Brain microvascular endothelial cell (primary cell): ENCODE measurements at regions not wholly inside any gene's neighbourhood (a gene's known extent, or its start where the extent isn't known, plus 50 kb on each side); places are given as distances from the start of the nearest gene placed in this dataset.
"Not testable (repeated sequence)": the region's sequence is repeated elsewhere in the genome, so short reads cannot be mapped to it uniquely, and the experiment has no call there.

Source experiments
- DNase-seq: peaks from one replicate; pipeline ENCODE4 v3.0.0-alpha.2; 2020
- H3K27ac ChIP-seq: fragments of 250-450 bp; sonication (Bioruptor Pico); 2 replicates; pipeline ENCODE4 v1.5.1; 2020; ENCODE audit warnings: mild to moderate bottlenecking, moderate library complexity
- H3K27me3 ChIP-seq: fragments of 250-450 bp; sonication (Bioruptor Pico); replicated peaks from 2 replicates; pipeline ENCODE4 v1.5.1; 2020; ENCODE audit warnings: mild to moderate bottlenecking
- H3K36me3 ChIP-seq: fragments of 250-450 bp; sonication (Bioruptor Pico); replicated peaks from 2 replicates; pipeline ENCODE4 v1.5.1; 2020; ENCODE audit warnings: mild to moderate bottlenecking
- H3K4me3 ChIP-seq: 2 replicates; pipeline ENCODE4 v1.5.1; 2011; ENCODE audit warnings: low read depth, mild to moderate bottlenecking, control low read depth, low read length, moderate library complexity
- in situ Hi-C: cut with HindIII; loops from 2 replicates; pipeline ENCODE4 v1.10.0; 2017; ENCODE audit warnings: low sequenced_read_pairs, low pct_ligation_motif_present
- TF ChIP-seq, protein P1 (sequence below): IDR thresholded peaks from 2 replicates; pipeline ENCODE4 v1.5.1; 2011; ENCODE audit warnings: low read depth, mild to moderate bottlenecking, moderate library complexity, low read length, control low read depth, inconsistent platforms; ENCODE audit errors: missing control alignments

DNA sequence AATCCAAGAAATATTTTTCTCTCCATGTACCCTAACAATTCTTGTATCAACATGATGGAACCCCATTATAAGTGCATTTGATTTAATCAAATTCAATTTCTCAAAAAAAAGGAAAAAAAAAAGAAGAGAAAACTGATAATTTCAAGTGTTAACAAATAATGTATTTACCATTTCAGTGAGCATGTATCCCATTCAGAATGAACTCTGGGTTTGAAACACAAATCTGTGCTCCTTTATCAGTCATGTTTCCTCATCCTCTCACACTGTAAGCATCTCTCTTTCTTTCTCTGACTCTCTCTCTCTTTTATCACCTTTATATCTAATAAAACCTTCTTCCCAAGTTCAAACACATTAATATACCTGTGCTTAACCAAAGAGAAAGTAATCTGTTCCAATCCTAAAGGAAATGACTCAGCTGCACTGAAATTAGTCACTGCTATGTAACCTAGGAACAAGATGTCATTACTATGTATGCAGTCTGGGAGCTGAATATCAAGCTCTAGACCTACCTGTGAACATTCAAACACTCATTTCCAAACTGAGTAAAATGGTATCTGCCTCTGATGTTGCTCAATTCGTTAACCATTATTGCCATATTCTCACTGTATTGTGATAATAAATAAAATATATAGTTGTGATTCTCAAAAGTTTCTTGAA lies 135.0 kb upstream of the LRIG3 start:
- TF ChIP-seq, protein P1, sequence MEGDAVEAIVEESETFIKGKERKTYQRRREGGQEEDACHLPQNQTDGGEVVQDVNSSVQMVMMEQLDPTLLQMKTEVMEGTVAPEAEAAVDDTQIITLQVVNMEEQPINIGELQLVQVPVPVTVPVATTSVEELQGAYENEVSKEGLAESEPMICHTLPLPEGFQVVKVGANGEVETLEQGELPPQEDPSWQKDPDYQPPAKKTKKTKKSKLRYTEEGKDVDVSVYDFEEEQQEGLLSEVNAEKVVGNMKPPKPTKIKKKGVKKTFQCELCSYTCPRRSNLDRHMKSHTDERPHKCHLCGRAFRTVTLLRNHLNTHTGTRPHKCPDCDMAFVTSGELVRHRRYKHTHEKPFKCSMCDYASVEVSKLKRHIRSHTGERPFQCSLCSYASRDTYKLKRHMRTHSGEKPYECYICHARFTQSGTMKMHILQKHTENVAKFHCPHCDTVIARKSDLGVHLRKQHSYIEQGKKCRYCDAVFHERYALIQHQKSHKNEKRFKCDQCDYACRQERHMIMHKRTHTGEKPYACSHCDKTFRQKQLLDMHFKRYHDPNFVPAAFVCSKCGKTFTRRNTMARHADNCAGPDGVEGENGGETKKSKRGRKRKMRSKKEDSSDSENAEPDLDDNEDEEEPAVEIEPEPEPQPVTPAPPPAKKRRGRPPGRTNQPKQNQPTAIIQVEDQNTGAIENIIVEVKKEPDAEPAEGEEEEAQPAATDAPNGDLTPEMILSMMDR, result no peak
- peak overlapping the region; percentile 46 for H3K27ac ChIP-seq
- in situ Hi-C loops, result no loop called here

DNA sequence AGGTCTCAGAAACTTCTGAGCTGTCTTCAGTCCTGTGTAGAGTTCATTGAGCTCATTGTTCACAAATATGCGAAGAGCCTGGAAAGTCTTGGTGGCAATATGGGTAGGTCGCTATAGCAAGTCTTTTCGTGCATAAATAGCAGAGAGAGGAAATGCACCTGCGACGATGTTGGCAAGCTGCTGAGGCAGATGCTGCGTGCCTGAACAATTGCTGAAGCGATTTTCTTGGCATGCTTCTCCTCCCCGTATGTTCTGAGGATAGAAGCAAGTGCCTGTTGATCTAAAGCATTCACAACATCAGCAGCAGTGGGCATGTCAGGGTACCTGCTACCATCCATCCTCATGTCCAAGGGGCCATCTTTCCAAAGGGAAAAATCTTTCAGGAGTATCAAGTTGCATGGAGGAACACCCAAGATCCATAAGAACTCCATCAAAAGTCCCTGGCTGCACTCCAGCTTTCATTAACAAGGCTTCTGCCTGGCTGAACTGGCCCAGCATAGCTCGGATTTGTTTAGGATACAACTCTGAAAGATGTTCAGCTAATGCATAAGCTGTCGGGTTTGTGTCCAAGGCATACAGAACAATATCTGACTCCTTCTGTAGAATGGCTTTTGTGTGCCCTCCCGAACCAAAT lies 133.1 kb upstream of the LRIG3 start:
- DNase-seq, H3K27me3 ChIP-seq, H3K27ac ChIP-seq, H3K4me3 ChIP-seq, H3K36me3 ChIP-seq, in situ Hi-C loops: not testable (repeated sequence)

More for the DNA sequence above, 135.0 kb upstream of the LRIG3 start:
- Histone ChIP-seq H3K27me3 (no peaks in the 10 kb centered on the region), H3K4me3 (no peak overlapping the region), H3K36me3 (no peaks in the 10 kb centered on the region)
- DNase-seq, result peak; percentile 75

DNA sequence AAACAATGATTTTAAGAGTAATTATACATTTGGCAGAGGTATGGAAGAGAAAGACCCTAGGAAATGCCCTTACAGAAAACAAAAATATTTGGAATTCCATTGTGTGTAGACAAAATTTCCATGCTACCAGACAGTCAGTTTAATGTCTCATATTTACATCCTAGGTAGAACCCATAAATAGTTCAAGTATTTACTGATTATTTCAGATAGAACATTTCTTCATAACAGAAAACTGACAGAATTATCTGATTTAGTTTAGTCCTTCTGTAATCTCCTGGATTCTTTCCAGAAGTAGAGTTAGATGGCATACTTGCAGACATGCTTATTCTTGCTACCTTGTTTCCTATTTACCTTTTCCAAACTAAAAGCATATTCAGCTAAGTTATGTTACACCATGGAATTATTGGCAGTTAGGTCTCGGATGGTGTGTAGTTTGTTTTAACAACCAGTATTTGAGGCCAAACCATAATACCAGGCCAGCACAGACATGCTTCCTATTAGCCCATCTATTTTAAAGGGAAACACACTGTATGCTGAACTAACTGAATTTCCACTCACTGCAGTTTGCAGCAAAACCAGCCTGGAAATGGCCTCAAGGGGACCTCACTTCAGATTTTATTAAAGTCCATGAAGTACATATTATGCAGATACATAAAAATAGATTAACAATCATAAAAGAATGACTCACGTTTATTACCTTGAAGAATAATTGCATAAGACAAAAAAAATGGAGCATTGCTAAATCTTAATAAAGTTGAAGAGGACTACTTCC lies 126.6 kb upstream of the LRIG3 start:
- in situ Hi-C loops, result no loop called here
- H3K36me3 ChIP-seq, result no peaks in the 10 kb centered on the region
- no peak overlapping the region for H3K4me3 ChIP-seq
- no peak overlapping the region for H3K27ac ChIP-seq
- no peak for DNase-seq
- TF ChIP-seq, protein P1, result no peak
- no peaks in the 10 kb centered on the region for H3K27me3 ChIP-seq

DNA sequence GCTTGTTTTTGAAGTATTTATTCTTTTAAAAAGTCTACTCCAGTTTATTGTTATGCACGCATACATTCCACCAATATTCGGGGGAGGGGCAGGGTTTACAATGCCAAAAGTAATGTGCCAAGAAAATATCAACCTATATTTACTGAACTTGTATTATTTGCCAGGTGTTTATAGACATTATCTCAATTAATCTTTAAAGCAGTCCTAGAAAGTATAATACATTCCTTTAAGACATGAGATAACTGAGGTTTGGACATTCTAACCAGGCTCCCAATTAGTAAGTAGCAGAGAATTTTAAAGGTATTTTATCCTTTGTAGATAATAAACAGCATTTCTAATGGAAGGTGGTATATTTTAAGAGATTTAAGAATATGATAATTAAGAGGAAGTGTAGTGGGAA lies 124.5 kb upstream of the LRIG3 start:
- H3K27me3 ChIP-seq, result no peaks in the 10 kb centered on the region
- in situ Hi-C loops, result no loop called here
- H3K4me3 ChIP-seq, result no peak overlapping the region
- no peak for DNase-seq
- no peak overlapping the region for H3K27ac ChIP-seq
- H3K36me3 ChIP-seq, result no peaks in the 10 kb centered on the region
- TF ChIP-seq, protein P1, result no peak

DNA sequence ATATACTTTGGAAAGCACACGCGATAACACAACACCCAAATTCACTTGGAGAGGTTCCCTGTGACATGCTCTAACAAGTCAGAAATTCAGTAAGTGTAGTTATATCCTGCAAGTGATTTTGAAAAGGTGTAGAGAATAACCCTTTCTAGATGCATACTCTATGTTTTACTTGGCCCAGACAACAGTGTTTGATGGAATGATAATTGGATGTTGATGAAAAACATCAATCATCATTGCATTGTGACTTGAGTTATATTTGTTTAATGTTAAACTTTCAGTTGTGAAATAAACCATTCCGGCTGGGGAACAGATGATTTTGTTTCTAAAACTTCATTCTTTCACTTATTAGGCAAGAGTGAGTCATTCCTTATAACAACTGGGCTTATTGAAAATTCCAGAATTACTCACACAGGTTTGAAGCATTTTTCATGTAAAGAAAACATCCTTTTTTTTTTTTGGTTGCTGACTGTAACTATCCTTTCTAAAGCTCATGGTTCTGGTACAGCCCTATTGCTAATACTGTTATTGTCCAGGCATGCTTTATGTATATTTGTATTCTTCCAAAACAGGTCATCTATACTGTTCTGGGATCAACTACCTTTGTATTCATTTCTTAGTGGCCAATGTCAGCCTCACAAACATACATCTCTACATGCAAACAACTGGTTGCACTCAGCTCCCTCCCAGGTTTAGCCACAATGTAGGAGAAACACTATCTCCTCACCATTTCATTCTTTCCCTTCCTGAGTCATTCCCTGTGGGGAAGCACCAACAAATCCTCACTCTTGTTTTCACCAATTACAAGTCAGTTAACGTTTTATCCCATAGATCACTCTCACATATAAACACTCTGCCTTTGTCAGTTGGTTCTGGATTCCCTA lies 121.2 kb upstream of the LRIG3 start:
- in situ Hi-C loops, result no loop called here
- H3K27ac ChIP-seq, result peak overlapping the region; percentile 97
- H3K27me3 ChIP-seq, result no peaks in the 10 kb centered on the region
- no peaks in the 10 kb centered on the region for H3K36me3 ChIP-seq
- DNase-seq, result peak; percentile 60
- TF ChIP-seq, protein P1, result no peak
- H3K4me3 ChIP-seq, result no peak overlapping the region
